ENCODE measurements at regions not wholly inside any gene's neighbourhood (a gene's known extent, or its start where the extent isn't known, plus 50 kb on each side); places are given as distances from the start of the nearest gene placed in this dataset.

- no peak for DNase-seq
These were observed 55.5 kb upstream of the DYRK2 start for GRCh38 chr12:67593041-67593440.

- no peak for DNase-seq
These were observed 54.8 kb upstream of the DYRK2 start for GRCh38 chr12:67593461-67594330.

- DNase-seq: no peak
These were observed 53.7 kb upstream of the DYRK2 start for GRCh38 chr12:67594888-67595287.

- DNase-seq: no peak
These were observed 53.2 kb upstream of the DYRK2 start for GRCh38 chr12:67595365-67595764.

- no peak for DNase-seq
These were observed 49.9 kb upstream of the DYRK2 start for GRCh38 chr12:67598598-67598997.
